HG03565 (cell line): ENCODE measurements at regions not wholly inside any gene's neighbourhood (a gene's known extent, or its start where the extent isn't known, plus 50 kb on each side); places are given as distances from the start of the nearest gene placed in this dataset.

Source experiments
- ATAC-seq: cut with Tn5 transposase; IDR thresholded peaks from one replicate; pipeline ENCODE4 v1.9.1; 2021; ENCODE audit warnings: mild to moderate bottlenecking, moderate library complexity; ENCODE audit not compliant: unreplicated experiment

- no peak for ATAC-seq
Measured at GRCh38 chr5:155402927-155403640, 389.5 kb downstream of the KIF4B start.

DNA sequence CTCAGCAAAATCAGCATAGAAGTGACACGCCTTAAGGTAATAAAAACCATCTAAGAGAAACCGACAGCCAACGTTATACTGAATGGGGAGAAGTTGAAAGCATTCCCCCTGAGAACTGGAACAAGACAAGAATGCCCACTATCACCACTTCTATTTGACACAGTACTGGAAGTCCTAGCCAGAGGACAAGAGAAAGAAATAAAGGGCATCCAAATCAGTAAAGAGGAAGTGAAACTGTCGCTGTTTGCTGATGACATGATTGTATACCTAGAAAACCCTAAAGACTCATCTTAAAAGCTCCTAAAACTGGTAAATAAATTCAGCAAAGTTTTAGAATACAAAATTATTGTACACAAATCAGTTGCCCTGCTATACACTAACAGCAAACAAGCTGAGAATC is 393.3 kb downstream of the KIF4B start:
- ATAC-seq = no peak

DNA sequence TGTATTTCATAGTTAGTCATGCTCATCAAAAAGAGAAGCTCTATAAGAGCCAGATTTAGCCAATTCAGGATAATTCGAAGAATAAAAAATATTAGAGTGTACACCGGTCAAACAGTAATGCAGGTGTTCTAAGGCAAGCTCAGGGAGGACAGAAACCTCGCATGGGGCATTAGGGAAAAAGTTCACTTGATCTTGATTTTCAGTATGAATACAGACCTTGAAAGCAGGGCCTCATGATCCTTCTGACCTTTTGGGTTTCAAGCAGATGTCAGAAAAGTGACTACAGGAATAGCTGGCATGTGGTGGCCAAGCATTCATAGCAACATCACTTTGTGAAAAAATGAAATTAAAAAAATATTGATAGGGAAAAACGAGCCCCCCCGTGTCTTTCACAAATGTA is 394.9 kb downstream of the KIF4B start:
- ATAC-seq = no peak

DNA sequence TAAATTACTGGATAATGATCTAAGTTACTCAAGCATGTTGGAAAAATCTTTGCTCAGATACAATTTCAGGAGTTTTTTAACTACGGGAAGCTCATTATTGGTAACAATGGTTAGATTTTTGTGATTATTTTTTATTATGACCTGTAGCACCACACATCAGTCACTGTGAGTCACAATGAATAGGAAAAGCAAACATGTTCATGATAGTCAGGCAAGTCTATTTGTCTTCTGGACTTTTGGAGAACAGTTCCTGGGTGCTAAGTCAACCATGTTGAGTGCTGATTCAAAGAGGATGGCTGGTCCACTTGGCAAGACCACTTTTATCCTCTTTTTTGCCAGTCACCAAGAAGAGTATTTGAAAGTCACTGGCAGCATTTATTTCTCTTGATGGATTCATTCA is 403.2 kb downstream of the KIF4B start:
- ATAC-seq = no peak

DNA sequence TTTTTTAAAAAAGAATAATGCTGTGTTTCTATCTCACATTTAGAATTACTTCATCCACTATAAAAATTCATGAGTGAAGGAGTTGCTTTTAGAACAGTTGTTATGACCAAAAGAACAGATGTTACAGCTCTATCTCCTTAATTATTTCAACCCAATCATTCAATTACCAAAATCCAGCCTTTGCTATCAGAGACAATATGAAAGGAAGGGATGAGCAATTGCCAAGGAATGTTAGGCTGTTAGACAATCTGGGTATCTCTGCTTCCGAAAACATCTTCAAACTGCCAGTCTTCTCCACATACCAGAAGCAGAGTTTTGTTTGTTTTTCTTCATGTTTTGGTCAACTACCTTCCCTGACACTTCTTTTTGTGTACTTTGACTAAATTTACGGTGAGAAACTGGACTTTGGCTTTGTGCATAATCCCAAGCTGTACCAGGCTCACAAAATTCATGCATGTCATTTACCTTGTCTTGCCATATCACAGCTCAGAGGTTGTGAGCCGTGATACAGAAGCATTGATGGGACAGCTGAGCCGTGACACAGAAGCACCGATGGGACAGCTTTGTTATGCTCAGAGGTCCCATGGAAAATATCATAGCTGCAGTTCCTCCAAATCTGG is 405.5 kb downstream of the KIF4B start:
- ATAC-seq = no peak

DNA sequence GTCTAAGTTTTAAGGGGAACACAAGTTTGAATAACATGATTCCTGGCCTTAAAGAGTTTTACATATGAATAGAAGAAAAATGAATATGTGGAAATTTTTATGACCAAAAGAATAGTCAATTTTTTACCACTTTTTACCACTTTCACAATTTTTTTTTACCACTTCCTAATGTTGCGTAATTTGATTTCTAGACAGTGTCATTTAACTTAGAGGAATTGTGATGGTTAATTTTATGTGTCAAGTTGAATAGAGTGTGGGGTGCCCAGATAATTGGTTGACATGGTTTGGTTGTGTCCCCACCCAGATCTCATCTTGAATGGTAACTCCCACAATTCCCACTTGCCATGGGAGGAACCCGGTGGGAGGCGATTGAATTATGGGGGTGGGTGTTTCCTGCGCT is 416.6 kb downstream of the KIF4B start:
- ATAC-seq = no peak

DNA sequence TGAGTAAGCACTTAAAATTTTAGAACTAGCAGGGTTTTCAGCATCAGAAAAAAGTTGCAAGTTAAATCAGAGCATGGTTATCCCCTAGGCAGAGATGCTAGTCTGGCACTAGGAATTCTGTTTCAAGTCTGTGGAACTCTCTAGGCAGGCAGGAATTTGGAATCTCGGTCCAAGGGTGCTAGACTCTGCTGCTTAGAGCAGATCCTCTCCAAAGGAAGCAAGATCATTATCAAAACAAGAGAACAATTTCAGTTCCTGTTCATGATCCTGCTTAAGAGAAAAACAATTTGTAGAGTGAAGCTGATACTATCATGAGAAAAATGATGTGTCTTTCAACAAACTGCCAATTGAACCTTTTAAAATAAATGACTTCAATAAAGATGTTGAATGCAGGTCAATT is 420.7 kb downstream of the KIF4B start:
- no peak for ATAC-seq

DNA sequence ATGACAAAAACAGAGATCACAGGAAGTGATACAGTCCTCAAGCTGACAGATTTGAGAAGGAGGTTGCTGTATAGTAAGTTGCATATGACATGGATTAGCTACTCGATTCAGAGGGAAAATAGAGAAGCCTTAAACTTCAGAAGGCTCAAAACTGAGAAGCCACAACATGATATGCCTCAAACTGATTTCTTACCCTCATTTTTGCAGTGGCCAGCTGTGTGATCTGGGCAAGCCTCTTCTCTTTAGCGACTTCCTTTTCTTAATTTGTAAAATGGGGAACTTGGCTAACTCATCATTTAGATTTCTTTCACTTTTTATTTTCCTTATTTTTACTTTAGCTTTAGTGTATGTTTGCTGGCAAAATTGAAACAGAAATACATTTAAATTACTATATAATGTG is 421.1 kb downstream of the KIF4B start:
- ATAC-seq = no peak

DNA sequence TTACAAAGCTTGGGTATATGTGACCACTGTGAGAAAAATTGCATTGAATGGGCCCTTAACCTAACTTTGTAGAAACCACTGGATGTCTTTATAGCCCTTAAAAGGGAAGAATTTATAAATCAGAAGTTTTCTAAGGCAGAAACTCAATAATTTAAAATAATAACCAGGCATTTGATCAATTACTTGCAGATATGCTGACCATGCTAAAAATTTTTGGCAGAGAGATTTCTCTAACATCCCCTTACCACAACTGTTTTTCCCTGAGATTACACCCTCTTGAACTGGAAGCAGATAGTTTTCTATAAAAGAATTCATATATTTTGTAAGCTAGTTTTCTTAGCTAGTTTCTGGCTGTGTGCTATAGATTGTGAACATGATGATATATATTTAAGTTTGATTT is 428.3 kb downstream of the KIF4B start:
- ATAC-seq = no peak

DNA sequence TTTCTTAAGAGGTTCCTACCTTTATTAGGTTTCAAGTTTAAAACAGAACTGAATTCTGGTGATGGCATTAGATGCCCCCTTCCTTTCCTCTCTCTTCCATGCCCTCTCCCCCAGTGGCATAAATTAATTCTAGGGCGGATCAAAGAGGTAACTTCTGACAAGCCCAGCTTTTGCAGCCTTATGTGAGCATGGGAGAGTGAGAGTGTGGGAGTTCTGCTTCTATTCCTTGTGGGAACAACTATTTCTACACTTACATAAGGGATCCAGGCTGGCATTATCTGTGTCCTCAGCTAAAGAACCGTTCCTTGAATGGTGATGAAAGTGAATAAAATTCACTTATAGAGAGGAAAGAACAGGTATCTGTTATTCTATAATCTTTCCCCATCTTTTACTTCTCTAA is 437.6 kb downstream of the KIF4B start:
- ATAC-seq = no peak

DNA sequence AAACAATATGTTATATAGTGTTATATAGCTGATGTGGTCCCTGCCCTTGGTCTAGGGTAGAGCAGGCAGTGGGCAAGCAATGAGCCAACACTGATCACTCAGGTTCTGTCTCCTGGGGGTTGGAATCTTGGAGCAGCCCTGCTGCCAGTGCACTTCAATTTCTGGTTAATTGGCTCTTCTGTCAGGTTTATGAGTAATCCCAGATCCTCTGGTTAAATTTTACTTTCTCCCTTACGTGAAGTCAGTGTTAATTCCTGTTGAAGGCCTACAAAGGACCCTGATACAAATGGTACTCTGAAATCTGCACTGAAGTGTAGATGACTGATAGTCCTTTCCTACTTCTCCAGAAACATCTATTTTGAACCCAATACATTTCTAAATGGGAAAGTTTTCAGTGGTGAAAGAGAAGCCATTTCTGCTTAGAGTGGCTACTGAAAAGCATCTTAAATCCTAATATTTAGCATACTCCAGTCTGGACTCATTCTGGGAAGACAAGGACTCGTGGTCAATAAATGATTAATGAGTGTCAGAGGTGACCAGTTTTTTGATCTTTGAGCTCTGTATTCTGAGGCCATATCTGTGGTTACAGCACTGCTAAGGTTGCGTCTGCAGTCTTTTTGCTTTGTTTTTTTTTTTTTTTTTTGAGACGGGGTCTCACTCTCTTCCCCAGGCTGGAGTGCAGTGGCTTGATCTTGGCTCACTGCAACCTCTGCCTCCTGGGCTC is 442.4 kb downstream of the KIF4B start:
- ATAC-seq = no peak

- ATAC-seq = no peak
Measured at GRCh38 chr5:155459889-155460500, 446.4 kb downstream of the KIF4B start.

- no peak for ATAC-seq
Measured at GRCh38 chr5:155460501-155460931, 447.0 kb downstream of the KIF4B start.

DNA sequence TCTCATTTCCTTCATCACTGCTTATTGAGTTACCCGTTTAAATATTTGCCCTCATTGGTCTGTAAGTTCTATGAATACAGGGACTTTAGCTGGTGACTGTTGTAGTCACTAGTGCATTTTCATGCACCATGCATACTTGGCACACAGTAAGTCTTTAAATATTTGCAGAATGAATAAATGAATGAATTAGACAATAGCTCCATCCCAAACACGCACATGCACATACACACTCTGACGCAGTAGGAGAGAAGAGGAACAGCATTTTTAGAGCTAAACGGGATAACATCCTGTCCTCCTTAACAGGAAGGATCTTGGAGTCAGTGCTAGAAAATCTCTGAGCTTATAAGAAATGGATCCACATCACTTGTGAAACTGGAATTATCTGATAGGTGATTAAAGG is 447.7 kb downstream of the KIF4B start:
- ATAC-seq = no peak

DNA sequence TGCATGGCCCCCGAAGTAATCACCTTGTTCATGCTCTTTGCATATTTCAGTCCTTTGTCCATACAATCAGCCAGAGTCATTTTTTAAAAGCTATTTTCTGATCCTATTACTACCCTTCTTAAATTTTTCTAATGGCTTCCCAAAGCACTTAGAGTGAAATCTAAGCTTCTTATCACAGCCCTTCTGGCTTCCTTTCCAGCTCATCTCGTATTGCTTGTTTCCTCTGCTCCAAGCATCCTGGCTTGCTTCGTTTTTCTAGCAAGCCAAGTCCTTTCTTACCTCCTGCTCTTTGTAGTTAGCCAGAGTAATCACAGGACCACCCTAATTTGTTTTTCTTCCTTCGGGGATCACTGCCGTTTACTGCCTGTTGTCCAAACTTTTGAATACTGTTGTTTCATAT is 453.3 kb downstream of the KIF4B start:
- no peak for ATAC-seq

DNA sequence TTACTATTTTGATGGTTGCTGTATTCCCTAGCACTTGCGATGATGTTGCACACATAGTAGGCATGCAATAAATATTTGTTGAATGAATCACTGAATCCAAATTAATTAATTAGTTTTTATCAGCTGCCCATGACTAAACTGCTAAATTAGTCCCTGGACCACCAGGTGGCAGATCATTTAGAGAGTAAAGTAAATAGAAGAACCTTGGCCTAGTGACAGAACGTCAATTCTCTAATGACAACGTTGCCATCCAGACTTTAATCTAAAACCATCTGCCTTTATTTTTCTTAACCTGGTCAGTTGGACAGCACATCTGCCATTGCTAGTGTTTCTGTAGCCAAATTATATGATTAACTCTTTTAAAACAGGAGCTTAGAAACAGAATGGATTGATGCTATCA is 457.5 kb downstream of the KIF4B start:
- no peak for ATAC-seq

DNA sequence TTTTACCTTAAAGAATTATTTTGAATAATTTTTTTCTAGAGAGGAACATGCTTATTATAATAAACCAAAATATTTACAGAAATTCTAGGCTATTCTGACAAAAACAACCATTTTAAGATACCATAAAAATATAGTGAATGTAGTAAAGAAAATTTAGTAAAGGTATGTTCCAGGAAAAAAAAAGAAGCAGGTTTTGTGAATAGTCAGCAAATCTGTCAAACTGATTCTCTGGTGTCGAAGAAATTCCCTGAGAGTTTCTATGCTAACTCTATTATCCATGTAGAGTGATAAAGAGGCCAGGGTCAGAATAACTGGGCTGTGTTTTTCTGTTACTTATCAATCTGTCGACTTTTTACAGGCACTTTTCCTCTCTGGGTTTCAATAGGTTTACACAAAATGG is 459.2 kb downstream of the KIF4B start:
- ATAC-seq = no peak

GRCh38 chr5:155475318-155475717 is 461.8 kb downstream of the KIF4B start:
- ATAC-seq = no peak

- ATAC-seq = no peak
Measured at GRCh38 chr5:155480731-155481131, 467.2 kb downstream of the KIF4B start.

DNA sequence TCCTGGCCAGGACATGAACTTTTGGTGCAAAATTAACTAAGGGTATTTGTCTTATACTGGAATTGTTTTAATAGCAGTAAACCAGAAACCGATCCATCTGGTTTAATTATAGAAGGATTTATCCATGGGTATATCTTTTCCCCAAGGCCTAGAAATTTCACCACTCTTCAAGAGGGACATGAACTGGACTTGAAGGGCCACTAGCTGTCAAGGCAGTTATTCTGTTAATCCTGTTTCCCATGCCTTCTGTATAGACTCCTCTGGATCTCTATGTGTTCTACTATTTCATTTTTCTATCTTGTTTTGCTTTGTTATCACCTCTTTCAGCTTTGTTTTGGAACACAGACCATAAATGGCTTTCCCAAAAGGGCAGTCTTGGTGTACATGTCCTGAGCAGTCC is 467.6 kb downstream of the KIF4B start:
- ATAC-seq = no peak

DNA sequence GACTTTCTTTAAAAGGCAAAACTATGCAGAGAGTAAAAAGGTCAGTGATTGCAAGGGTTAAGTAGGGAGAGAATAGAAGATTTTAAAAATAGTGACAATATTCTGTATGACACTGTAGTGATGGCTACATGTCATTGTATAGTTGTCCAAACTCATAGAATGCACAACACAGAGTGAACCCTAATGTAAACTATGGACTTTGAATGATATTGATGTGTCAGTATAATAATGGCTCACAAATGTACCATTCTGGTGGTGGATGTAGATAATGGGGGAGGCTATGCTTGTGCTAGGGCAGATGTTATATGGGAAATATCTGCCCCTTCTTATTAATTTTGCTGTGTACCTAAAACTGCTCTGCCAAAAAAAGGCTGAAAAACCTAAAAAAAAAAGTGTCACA is 468.9 kb downstream of the KIF4B start:
- no peak for ATAC-seq

GRCh38 chr5:155485386-155485785 is 471.8 kb downstream of the KIF4B start:
- no peak for ATAC-seq
